Testis (tissue), 2 donors: ENCODE measurements at regions not wholly inside any gene's neighbourhood (a gene's known extent, or its start where the extent isn't known, plus 50 kb on each side); places are given as distances from the start of the nearest gene placed in this dataset.

Source experiments
- DNase-seq: peaks from one replicate; pipeline ENCODE4 v3.0.0-alpha.2; 2019
- H3K27ac ChIP-seq, 2 donors: fragments of 200-600 bp; sonication (generic); one replicate each; pipeline ENCODE4 v1.5.1; 2019
- H3K27me3 ChIP-seq: fragments of 200-600 bp; sonication (generic); one replicate; pipeline ENCODE4 v1.5.1; 2019
- H3K36me3 ChIP-seq: fragments of 200-600 bp; sonication (generic); one replicate; pipeline ENCODE4 v1.5.1; 2017; ENCODE audit warnings: low read depth; ENCODE audit errors: missing control alignments
- H3K4me1 ChIP-seq: fragments of 200-600 bp; sonication (generic); one replicate; pipeline ENCODE4 v1.5.1; 2019
- H3K4me3 ChIP-seq, 2 donors: fragments of 200-600 bp; sonication (generic); one replicate each; pipeline ENCODE4 v1.5.1; 2017 to 2019
- H3K9me3 ChIP-seq: fragments of 200-600 bp; sonication (generic); one replicate; pipeline ENCODE4 v1.5.1; 2017
- POLR2A ChIP-seq: fragments of 450-650 bp; IDR thresholded peaks from one replicate; pipeline ENCODE4 v1.6.1; 2017; ENCODE audit warnings: antibody characterized with exemption, mild to moderate bottlenecking, moderate library complexity
- WGBS, 2 donors: methylation state at CpG; one replicate each; pipeline ENCODE4 v1.1.5; 2018; 5-methylcytosine and 5-hydroxymethylcytosine counted together
- intact Hi-C: fragments of 100-400 bp; cut with DNase I; formaldehyde crosslinking; loops from one replicate; pipeline ENCODE4 v1.15.1; 2023; ENCODE audit warnings: low total_unique reads
- TF ChIP-seq, protein P1 (sequence below), 3 experiments: fragments of 450-650 bp in 2 of 3; fragments of 200-600 bp in 1 of 3; sonication (generic) in 1 of 3; IDR thresholded peaks; one replicate each; pipeline ENCODE4 v1.5.1; 2016 to 2019; ENCODE audit warnings: antibody characterized with exemption in 3 of 3, mild to moderate bottlenecking in 2 of 3, moderate library complexity in 1 of 3

DNA sequence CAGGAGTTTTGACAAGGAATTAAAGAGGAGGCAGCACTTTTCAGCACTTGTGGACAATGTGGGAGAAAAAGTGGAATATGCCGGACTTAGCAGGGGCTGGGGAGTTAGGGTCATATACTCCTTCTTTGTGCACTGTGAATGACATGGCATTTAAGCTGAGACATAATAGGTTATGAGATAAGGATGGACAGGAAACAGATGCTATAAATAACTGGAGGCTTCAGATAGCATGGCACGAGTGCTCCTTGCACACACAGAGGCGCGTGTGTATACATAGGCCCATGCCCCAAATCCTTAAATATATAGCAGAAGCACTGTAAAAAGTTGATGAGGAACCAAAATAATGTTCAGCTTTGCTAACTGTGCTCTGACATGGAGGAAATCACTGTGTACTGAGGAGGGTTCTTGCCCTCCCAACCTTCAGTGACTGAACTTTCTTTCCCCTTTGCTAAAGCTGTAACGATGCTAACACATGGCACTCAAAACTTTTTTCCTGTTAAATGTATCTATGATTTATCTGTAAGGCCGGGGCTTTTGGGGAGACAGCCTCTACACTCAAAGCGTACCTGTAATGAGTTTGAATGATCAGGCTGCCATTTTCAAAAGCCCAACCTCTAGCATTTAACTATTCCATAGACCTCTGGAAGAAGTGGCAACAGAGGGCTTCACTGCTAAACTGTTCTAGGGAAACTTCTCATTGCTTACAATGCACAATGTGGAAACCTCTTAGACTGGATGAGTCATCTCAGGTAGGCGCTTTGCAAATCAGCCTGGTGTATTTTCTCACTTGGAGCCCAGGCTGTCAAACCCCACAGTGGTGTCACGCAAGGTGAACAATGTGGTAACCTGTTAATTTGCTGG is 784.6 kb downstream of the NR2F2 start:
- TF ChIP-seq, protein P1, sequence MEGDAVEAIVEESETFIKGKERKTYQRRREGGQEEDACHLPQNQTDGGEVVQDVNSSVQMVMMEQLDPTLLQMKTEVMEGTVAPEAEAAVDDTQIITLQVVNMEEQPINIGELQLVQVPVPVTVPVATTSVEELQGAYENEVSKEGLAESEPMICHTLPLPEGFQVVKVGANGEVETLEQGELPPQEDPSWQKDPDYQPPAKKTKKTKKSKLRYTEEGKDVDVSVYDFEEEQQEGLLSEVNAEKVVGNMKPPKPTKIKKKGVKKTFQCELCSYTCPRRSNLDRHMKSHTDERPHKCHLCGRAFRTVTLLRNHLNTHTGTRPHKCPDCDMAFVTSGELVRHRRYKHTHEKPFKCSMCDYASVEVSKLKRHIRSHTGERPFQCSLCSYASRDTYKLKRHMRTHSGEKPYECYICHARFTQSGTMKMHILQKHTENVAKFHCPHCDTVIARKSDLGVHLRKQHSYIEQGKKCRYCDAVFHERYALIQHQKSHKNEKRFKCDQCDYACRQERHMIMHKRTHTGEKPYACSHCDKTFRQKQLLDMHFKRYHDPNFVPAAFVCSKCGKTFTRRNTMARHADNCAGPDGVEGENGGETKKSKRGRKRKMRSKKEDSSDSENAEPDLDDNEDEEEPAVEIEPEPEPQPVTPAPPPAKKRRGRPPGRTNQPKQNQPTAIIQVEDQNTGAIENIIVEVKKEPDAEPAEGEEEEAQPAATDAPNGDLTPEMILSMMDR (IDR thresholded peaks at IDR 0.05), result no peak
- Histone ChIP-seq H3K27ac (no peak overlapping the region), H3K36me3 (no peaks in the 10 kb centered on the region), H3K4me3 (no peak overlapping the region), H3K4me1 (no peaks in the 10 kb centered on the region), H3K9me3 (no peaks in the 10 kb centered on the region), H3K27me3 (no peaks in the 10 kb centered on the region)
- intact Hi-C loops, result no loop called here
- 65 to 74% methylated on average over 9 of the region's 9 CpGs for WGBS, 2 donors
- no peak for DNase-seq

DNA sequence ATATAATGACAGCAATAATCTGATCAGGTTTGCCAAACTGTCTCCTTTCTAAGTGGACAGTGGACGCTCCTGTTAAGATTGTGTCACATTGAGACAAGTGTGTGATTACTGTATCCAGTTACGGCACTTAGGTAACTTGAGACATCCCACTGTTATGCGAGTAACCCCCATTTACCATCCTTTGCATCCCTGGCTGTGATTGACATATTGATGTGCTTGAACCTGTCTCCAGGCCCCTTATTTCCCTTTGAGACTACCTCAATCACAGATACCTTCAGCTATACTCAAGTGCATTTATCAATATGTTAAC is 785.2 kb downstream of the NR2F2 start:
- WGBS, 2 donors, result 83 to 89% methylated on average over 3 of the region's 3 CpGs
- no peaks in the 10 kb centered on the region for H3K36me3 ChIP-seq
- H3K4me3 ChIP-seq, result no peak overlapping the region
- no peak for DNase-seq
- no peaks in the 10 kb centered on the region for H3K4me1 ChIP-seq
- intact Hi-C loops, result no loop called here
- no peaks in the 10 kb centered on the region for H3K27me3 ChIP-seq
- H3K9me3 ChIP-seq, result no peaks in the 10 kb centered on the region
- no peak overlapping the region for H3K27ac ChIP-seq
- TF ChIP-seq, protein P1 (IDR thresholded peaks at IDR 0.05), result no peak
- TF ChIP-seq POLR2A, result no peak

DNA sequence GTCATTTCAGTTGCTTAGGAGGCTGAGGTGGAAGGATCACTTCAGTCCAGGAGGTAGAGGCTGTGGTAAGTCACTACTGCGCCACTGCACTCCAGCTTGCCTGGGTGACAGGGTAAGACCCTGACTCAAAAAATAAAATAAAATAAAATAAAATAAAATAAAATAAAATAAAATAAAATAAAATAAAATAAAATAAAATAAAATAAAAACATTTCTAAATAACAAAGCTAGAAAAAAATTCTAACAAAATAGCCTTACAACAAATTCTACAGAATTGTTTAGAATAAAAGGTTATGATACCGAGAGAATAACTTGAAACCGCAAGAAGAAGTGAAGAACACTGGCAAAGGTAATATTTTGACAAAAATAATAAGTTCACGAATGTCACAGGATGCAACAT is 794.3 kb downstream of the NR2F2 start:
- Histone ChIP-seq H3K36me3 (no peaks in the 10 kb centered on the region), H3K27me3 (no peaks in the 10 kb centered on the region), H3K4me3 (no peak overlapping the region), H3K4me1 (no peaks in the 10 kb centered on the region), H3K9me3 (no peaks in the 10 kb centered on the region), H3K27ac (no peak overlapping the region)
- WGBS, 2 donors, result 91 to 95% methylated on average over 4 of the region's 4 CpGs
- TF ChIP-seq POLR2A, result no peak
- TF ChIP-seq, protein P1 (IDR thresholded peaks at IDR 0.05), result no peak
- intact Hi-C loops, result no loop called here
- no peak for DNase-seq

DNA sequence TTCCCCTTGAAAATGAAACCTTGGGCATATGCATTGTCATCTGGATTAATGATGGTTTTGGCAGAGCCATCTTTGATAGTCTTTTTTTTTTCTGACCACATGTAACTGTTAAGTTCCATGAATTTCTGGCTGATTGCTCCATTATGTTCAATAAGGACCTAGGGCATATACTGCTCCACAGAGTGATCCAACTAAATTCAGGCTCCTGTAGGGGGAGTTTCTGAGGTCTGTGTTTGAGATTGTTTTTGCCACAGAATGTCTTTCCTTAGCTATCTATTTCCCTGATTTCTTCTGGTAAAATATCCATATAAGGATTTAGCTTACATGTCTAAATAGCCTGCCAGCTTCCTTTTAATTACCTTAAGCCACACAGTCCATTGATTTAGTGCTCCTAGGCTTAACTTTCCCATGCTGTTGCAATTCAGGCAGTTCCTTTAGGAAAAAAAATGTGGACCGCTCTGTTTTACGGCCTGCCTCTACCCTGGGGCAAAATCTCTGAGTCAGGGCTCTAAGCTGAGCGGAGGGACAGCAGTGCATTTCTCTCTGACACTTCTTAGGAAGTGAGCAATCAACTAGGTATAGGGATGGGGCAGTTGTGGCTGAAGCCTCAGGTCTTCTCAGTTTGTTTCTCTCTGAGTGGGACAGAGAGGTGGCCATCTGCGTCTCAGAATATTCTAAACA is 796.2 kb downstream of the NR2F2 start:
- 54 to 83% methylated on average over 4 of the region's 4 CpGs for WGBS, 2 donors
- Histone ChIP-seq H3K4me1 (no peaks in the 10 kb centered on the region), H3K4me3 (no peak overlapping the region), H3K27me3 (no peaks in the 10 kb centered on the region), H3K9me3 (no peaks in the 10 kb centered on the region), H3K36me3 (no peaks in the 10 kb centered on the region), H3K27ac (no peak overlapping the region)
- DNase-seq, result no peak
- no peak for TF ChIP-seq POLR2A
- TF ChIP-seq, protein P1 (IDR thresholded peaks at IDR 0.05), result no peak
- intact Hi-C loops, result no loop called here
